Nephron (organoid): ENCODE measurements at regions not wholly inside any gene's neighbourhood (a gene's known extent, or its start where the extent isn't known, plus 50 kb on each side); places are given as distances from the start of the nearest gene placed in this dataset.

Experiments used
- H3K27ac Mint-ChIP-seq, 3 experiments: 2 replicates each; pipeline ENCODE4 v1.8.0; 2020; ENCODE audit warnings: mixed read lengths in 3 of 3, mild to moderate bottlenecking in 2 of 3, moderate library complexity in 1 of 3
- H3K27me3 Mint-ChIP-seq: 2 replicates; pipeline ENCODE4 v1.8.0; 2021; ENCODE audit warnings: low read depth, mild to moderate bottlenecking, moderate library complexity, mixed read lengths
- H3K36me3 Mint-ChIP-seq: 2 replicates; pipeline ENCODE4 v1.8.0; 2020; ENCODE audit warnings: low read depth, mixed read lengths
- H3K4me1 Mint-ChIP-seq: 2 replicates; pipeline ENCODE4 v1.8.0; 2020; ENCODE audit warnings: mixed read lengths
- H3K4me3 Mint-ChIP-seq, 3 experiments: 2 replicates each; pipeline ENCODE4 v1.8.0; 2020; ENCODE audit warnings: mild to moderate bottlenecking in 3 of 3, mixed read lengths in 3 of 3, moderate library complexity in 2 of 3
- H3K9me3 Mint-ChIP-seq: 2 replicates; pipeline ENCODE4 v1.8.0; 2020; ENCODE audit warnings: mixed read lengths
- TF ChIP-seq, protein P1 (sequence below), 3 experiments: fragments of 200-600 bp; sonication (generic); IDR thresholded peaks; one replicate each; pipeline ENCODE4 v1.5.0; 2021; ENCODE audit warnings: antibody characterized with exemption in 3 of 3; ENCODE audit not compliant: unreplicated experiment in 3 of 3

DNA sequence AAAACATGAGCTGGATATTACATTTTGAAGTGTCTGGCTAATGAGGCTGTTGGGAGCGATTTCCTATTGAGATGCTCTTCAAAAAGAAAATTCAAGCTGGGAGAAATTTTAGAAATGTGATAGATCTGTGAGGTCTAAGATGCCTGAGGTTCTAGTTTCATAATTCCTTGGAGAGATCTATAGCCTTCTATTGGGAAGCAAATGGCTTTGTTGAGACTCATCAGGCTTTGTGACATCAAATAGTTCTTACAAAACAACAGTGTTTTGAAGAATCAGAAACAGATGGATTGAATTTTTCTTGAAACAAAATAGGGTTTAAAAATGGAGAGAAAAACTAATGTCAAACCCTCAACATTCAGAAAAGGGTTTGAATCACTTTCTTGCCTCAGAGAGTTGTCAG, 292.9 kb downstream of the NNT start:
- no peaks in the 10 kb centered on the region for H3K9me3 Mint-ChIP-seq
- TF ChIP-seq, protein P1, sequence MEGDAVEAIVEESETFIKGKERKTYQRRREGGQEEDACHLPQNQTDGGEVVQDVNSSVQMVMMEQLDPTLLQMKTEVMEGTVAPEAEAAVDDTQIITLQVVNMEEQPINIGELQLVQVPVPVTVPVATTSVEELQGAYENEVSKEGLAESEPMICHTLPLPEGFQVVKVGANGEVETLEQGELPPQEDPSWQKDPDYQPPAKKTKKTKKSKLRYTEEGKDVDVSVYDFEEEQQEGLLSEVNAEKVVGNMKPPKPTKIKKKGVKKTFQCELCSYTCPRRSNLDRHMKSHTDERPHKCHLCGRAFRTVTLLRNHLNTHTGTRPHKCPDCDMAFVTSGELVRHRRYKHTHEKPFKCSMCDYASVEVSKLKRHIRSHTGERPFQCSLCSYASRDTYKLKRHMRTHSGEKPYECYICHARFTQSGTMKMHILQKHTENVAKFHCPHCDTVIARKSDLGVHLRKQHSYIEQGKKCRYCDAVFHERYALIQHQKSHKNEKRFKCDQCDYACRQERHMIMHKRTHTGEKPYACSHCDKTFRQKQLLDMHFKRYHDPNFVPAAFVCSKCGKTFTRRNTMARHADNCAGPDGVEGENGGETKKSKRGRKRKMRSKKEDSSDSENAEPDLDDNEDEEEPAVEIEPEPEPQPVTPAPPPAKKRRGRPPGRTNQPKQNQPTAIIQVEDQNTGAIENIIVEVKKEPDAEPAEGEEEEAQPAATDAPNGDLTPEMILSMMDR (IDR thresholded peaks at IDR 0.05; ENCODE audit: unreplicated experiment in 3 of 3): no peak
- H3K36me3 Mint-ChIP-seq: no peaks in the 10 kb centered on the region
- H3K4me3 Mint-ChIP-seq: no peak overlapping the region
- H3K4me1 Mint-ChIP-seq: no peaks in the 10 kb centered on the region
- H3K27ac Mint-ChIP-seq: no peak overlapping the region
- H3K27me3 Mint-ChIP-seq: no peaks in the 10 kb centered on the region

DNA sequence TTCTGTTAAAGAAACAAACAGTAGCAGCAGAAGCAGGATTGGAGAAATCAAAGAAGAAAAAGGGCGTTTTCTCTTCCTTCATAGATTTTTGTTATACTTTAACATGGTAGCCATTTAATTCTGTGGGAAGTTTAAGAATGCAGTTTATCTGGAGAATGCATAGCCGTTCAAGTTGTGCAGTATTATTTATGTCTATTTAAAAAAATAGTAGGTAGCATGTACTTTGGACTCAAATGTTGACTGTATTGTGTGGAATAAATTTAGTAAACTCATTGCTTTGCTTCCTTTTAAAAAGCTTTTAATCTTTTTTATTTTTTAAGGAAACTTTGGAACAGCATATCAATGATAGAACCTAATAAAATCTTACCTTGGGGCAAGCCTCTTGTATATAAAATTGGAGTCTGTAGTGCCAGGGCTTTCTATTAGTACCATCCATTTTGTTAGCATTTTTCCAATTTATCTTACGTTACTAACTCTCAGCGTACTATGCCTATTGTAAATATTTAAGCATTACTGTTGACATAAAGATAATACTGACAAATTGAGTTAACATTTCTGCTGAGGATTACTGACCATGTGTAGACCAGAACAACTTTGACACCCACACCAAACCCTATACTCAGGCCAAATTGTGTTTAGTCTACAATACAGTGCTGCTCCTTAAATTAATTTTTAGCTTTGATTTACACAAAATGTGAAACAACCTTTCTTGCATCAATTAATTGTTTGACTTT, 291.1 kb downstream of the NNT start:
- TF ChIP-seq, protein P1 (IDR thresholded peaks at IDR 0.05; ENCODE audit: unreplicated experiment in 3 of 3): no peak
- no peaks in the 10 kb centered on the region for H3K4me1 Mint-ChIP-seq
- H3K36me3 Mint-ChIP-seq: no peaks in the 10 kb centered on the region
- H3K4me3 Mint-ChIP-seq: no peak overlapping the region
- H3K9me3 Mint-ChIP-seq: no peaks in the 10 kb centered on the region
- no peaks in the 10 kb centered on the region for H3K27me3 Mint-ChIP-seq
- H3K27ac Mint-ChIP-seq: no peak overlapping the region

DNA sequence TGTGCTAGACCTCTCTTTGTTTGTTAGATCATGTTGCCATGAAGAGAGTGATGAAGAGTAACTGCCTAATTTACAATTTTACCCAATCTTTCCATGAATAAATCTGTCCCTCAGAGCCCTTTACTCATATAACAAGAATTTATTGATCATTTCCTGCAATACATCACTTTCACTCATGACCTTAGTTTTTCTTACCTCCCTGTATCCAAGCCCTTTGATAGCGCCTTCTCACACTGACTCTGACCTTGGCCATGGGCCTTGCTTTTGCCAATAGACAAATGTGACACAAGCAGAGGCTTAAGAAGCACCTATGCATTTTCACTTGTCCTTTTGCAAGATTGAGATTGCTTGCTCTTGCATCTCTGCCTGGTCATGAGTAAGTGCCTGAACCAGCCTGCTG, 288.1 kb downstream of the NNT start:
- Mint-ChIP-seq H3K4me3 (no peak overlapping the region), H3K4me1 (no peaks in the 10 kb centered on the region), H3K27ac (peak overlapping the region in 1 of 3 experiments; percentile 7), H3K27me3 (no peaks in the 10 kb centered on the region), H3K36me3 (no peaks in the 10 kb centered on the region), H3K9me3 (no peaks in the 10 kb centered on the region)
- TF ChIP-seq, protein P1 (IDR thresholded peaks at IDR 0.05; ENCODE audit: unreplicated experiment in 3 of 3): no peak

DNA sequence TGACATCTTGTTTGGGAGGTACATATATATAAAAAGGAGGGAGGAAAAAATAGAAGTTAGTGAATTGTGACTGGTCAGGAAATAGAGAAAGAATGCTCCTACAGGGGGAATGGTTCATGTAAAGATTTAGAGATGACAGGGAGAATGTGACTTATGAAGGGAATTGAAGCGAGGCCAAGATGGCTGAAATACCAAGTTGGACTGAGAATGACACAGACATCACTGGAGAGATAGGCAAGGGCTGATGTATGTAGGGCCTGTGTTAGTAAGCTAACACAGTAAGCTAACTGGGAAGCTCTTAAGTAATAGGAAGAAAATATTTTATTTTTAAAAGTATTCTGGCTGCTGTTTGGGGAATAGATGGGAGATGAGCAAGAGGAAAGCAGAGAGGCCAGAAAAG, 286.3 kb downstream of the NNT start:
- TF ChIP-seq, protein P1 (IDR thresholded peaks at IDR 0.05; ENCODE audit: unreplicated experiment in 3 of 3): no peak
- Mint-ChIP-seq H3K27ac (peak overlapping the region in 1 of 3 experiments; percentile 9), H3K4me1 (no peaks in the 10 kb centered on the region), H3K36me3 (no peaks in the 10 kb centered on the region), H3K4me3 (no peak overlapping the region), H3K9me3 (no peaks in the 10 kb centered on the region), H3K27me3 (no peaks in the 10 kb centered on the region)

DNA sequence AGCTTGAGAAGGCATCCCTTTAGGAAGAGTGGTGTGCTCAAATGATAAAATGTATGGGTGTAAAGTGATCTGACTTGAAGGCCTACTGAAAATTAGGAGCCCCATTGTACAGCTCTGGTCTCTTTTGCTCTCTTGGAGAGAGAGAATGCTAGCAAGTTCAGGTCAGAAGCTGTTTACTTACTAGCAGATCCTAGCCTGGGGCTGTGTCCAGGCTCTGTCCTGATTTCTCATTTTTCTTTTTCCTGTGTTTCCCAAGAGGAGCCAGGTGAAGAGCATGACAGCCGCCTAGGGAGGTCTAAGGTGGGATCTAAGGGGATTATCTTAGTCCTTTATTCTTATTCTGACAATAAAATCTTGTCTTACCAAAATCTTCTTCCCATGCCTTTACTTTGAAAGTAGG, 272.8 kb downstream of the NNT start:
- Mint-ChIP-seq H3K4me1 (no peaks in the 10 kb centered on the region), H3K9me3 (no peaks in the 10 kb centered on the region), H3K27ac (no peak overlapping the region), H3K36me3 (no peaks in the 10 kb centered on the region), H3K27me3 (no peaks in the 10 kb centered on the region), H3K4me3 (no peak overlapping the region)
- TF ChIP-seq, protein P1 (IDR thresholded peaks at IDR 0.05; ENCODE audit: unreplicated experiment in 3 of 3): no peak

DNA sequence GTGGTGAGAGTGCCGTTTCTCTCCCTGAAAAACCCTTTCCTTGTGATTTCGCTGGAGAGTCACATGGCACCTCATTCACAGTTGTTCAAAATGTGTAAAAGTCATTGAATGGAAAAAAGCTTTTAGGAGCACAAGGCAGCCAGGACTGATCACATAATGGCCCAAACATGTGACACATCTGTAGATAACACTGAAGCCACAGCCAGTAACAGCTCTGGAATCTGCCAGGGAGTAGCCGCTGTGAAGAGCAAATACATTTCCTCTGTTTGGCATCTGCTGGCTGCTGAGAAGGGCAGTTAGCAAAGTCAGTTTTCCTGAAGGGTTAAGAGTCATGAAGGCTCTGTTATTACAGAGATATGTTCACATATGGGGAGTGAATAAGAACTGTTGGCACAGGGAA, 271.8 kb downstream of the NNT start:
- Mint-ChIP-seq H3K4me3 (no peak overlapping the region), H3K4me1 (no peaks in the 10 kb centered on the region), H3K27ac (no peak overlapping the region), H3K9me3 (no peaks in the 10 kb centered on the region), H3K36me3 (no peaks in the 10 kb centered on the region), H3K27me3 (no peaks in the 10 kb centered on the region)
- TF ChIP-seq, protein P1 (IDR thresholded peaks at IDR 0.05; ENCODE audit: unreplicated experiment in 3 of 3): no peak
